ENCODE measurements at regions not wholly inside any gene's neighbourhood (a gene's known extent, or its start where the extent isn't known, plus 50 kb on each side); places are given as distances from the start of the nearest gene placed in this dataset.
"Not testable (repeated sequence)": the region's sequence is repeated elsewhere in the genome, so short reads cannot be mapped to it uniquely, and the experiment has no call there.

- H3K4me3 ChIP-seq (ENCODE audit: low read depth, low read length), result no peak overlapping the region
- DNase-seq (ENCODE audit: low read depth), result peak; percentile 55
These were observed 1280.6 kb upstream of the CNTN5 start for GRCh38 chr11:97739932-97740800.

GRCh38 chr11:97740801-97741151 is 1280.0 kb upstream of the CNTN5 start:
- H3K4me3 ChIP-seq (ENCODE audit: low read depth, low read length), result no peak overlapping the region

GRCh38 chr11:97742717-97743116 is 1278.0 kb upstream of the CNTN5 start:
- no peak for DNase-seq (ENCODE audit: low read depth)
- H3K4me3 ChIP-seq (ENCODE audit: low read depth, low read length), result no peak overlapping the region

More at GRCh38 chr11:97740801-97741151, 1280.0 kb upstream of the CNTN5 start:
- no peak for DNase-seq (ENCODE audit: low read depth)

GRCh38 chr11:97743205-97743742 is 1277.5 kb upstream of the CNTN5 start:
- DNase-seq (ENCODE audit: low read depth), result peak; percentile 60
- H3K4me3 ChIP-seq (ENCODE audit: low read depth, low read length), result no peak overlapping the region

GRCh38 chr11:97745515-97746050 is 1275.2 kb upstream of the CNTN5 start:
- DNase-seq (ENCODE audit: low read depth), result no peak
- H3K4me3 ChIP-seq (ENCODE audit: low read depth, low read length), result no peak overlapping the region

GRCh38 chr11:97746818-97747217 is 1273.9 kb upstream of the CNTN5 start:
- no peak overlapping the region for H3K4me3 ChIP-seq (ENCODE audit: low read depth, low read length)
- DNase-seq (ENCODE audit: low read depth), result no peak

GRCh38 chr11:97751405-97751804 is 1269.3 kb upstream of the CNTN5 start:
- no peak for DNase-seq (ENCODE audit: low read depth)
- H3K4me3 ChIP-seq (ENCODE audit: low read depth, low read length), result no peak overlapping the region

- DNase-seq (ENCODE audit: low read depth), result no peak
These were observed 1268.8 kb upstream of the CNTN5 start for GRCh38 chr11:97751952-97752351.

GRCh38 chr11:97754976-97755375 is 1265.8 kb upstream of the CNTN5 start:
- H3K4me3 ChIP-seq (ENCODE audit: low read depth, low read length), result no peak overlapping the region
- DNase-seq (ENCODE audit: low read depth), result no peak

More at GRCh38 chr11:97751952-97752351, 1268.8 kb upstream of the CNTN5 start:
- no peak overlapping the region for H3K4me3 ChIP-seq (ENCODE audit: low read depth, low read length)

- no peak for DNase-seq (ENCODE audit: low read depth)
- H3K4me3 ChIP-seq (ENCODE audit: low read depth, low read length), result no peak overlapping the region
These were observed 1264.0 kb upstream of the CNTN5 start for GRCh38 chr11:97756571-97757335.

GRCh38 chr11:97761175-97761574 is 1259.6 kb upstream of the CNTN5 start:
- DNase-seq (ENCODE audit: low read depth), result no peak
- no peak overlapping the region for H3K4me3 ChIP-seq (ENCODE audit: low read depth, low read length)

- H3K4me3 ChIP-seq (ENCODE audit: low read depth, low read length), result no peak overlapping the region
- no peak for DNase-seq (ENCODE audit: low read depth)
These were observed 1256.6 kb upstream of the CNTN5 start for GRCh38 chr11:97764193-97764592.

GRCh38 chr11:97764605-97765004 is 1256.1 kb upstream of the CNTN5 start:
- no peak for DNase-seq (ENCODE audit: low read depth)
- no peak overlapping the region for H3K4me3 ChIP-seq (ENCODE audit: low read depth, low read length)

GRCh38 chr11:97770570-97770969 is 1250.2 kb upstream of the CNTN5 start:
- no peak overlapping the region for H3K4me3 ChIP-seq (ENCODE audit: low read depth, low read length)
- no peak for DNase-seq (ENCODE audit: low read depth)

GRCh38 chr11:97772705-97773104 is 1248.0 kb upstream of the CNTN5 start:
- peak; percentile 16 for DNase-seq (ENCODE audit: low read depth)

GRCh38 chr11:97784388-97784787 is 1236.4 kb upstream of the CNTN5 start:
- H3K4me3 ChIP-seq (ENCODE audit: low read depth, low read length); DNase-seq (ENCODE audit: low read depth): not testable (repeated sequence)

More at GRCh38 chr11:97772705-97773104, 1248.0 kb upstream of the CNTN5 start:
- no peak overlapping the region for H3K4me3 ChIP-seq (ENCODE audit: low read depth, low read length)

GRCh38 chr11:97786961-97787360 is 1233.8 kb upstream of the CNTN5 start:
- no peak for DNase-seq (ENCODE audit: low read depth)

GRCh38 chr11:97794876-97795275 is 1225.9 kb upstream of the CNTN5 start:
- H3K4me3 ChIP-seq (ENCODE audit: low read depth, low read length), result no peak overlapping the region
- DNase-seq (ENCODE audit: low read depth), result no peak

More at GRCh38 chr11:97786961-97787360, 1233.8 kb upstream of the CNTN5 start:
- no peak overlapping the region for H3K4me3 ChIP-seq (ENCODE audit: low read depth, low read length)

- no peak overlapping the region for H3K4me3 ChIP-seq (ENCODE audit: low read depth, low read length)
- no peak for DNase-seq (ENCODE audit: low read depth)
These were observed 1219.9 kb upstream of the CNTN5 start for GRCh38 chr11:97800891-97801290.
